Panc1 (cell line): ENCODE measurements at regions not wholly inside any gene's neighbourhood (a gene's known extent, or its start where the extent isn't known, plus 50 kb on each side); places are given as distances from the start of the nearest gene placed in this dataset.
"Not testable (repeated sequence)": the region's sequence is repeated elsewhere in the genome, so short reads cannot be mapped to it uniquely, and the experiment has no call there.

Source experiments
- ATAC-seq: fragments of 200-7000 bp; cut with Tn5 transposase; 2 replicates; pipeline ENCODE4 v1.9.1; 2020; ENCODE audit warnings: mild to moderate bottlenecking, moderate library complexity
- BruUV-seq: library from RNA; stranded (reverse); fragments of 400-500 nt; replicated peaks from 2 replicates; lab custom pipeline; 2021; lab: Mats Ljungman, UMichigan
- CTCF ChIA-PET: fragments of 300-600 bp; sonication (Branson Sonifier 250); formaldehyde crosslinking; loops from one replicate; lab custom pipeline; 2022; ENCODE audit warnings: antibody characterized with exemption; lab: Charles Lee
- POLR2A ChIA-PET: fragments of 300-600 bp; sonication (Branson Sonifier 250); formaldehyde crosslinking; loops from one replicate; lab custom pipeline; 2022; ENCODE audit warnings: antibody characterized with exemption; lab: Charles Lee
- DNase-seq: peaks from one replicate; pipeline ENCODE4 v3.0.0-alpha.2; 2010; ENCODE audit warnings: low read depth, low spot score
- H3K27ac ChIP-seq: 2 replicates; pipeline ENCODE4 v1.5.1; 2011; ENCODE audit warnings: mild to moderate bottlenecking, low read length, inconsistent platforms
- H3K27me3 ChIP-seq: fragments of 200-500 bp; sonication (Bioruptor generic); 2 replicates; pipeline ENCODE4 v1.6.0; 2014; ENCODE audit warnings: low read length, inconsistent platforms; ENCODE audit not compliant: control insufficient read depth, insufficient read depth
- H3K36me3 ChIP-seq: fragments of 200-500 bp; sonication (Bioruptor generic); 2 replicates; pipeline ENCODE4 v1.5.1; 2014; ENCODE audit warnings: inconsistent platforms, mild to moderate bottlenecking, low read length, moderate library complexity; ENCODE audit not compliant: control insufficient read depth, insufficient read depth
- H3K4me1 ChIP-seq: 2 replicates; pipeline ENCODE4 v1.5.1; 2011; ENCODE audit warnings: inconsistent platforms, mild to moderate bottlenecking, low read length, moderate library complexity; ENCODE audit not compliant: control insufficient read depth, insufficient read depth
- H3K4me3 ChIP-seq, 2 experiments: 2 replicates each; pipeline ENCODE4 v1.5.1; 2011 to 2012; ENCODE audit warnings: low read depth in 2 of 2, low read length in 2 of 2, mild to moderate bottlenecking in 2 of 2, inconsistent platforms in 1 of 2, moderate library complexity in 1 of 2
- H3K9me3 ChIP-seq: fragments of 200-500 bp; sonication (Bioruptor generic); 2 replicates; pipeline ENCODE4 v1.5.1; 2014; ENCODE audit warnings: low read depth, mild to moderate bottlenecking, inconsistent platforms, low read length, moderate library complexity; ENCODE audit not compliant: control insufficient read depth, insufficient read depth
- CTCF ChIP-seq: fragments of 450-650 bp; IDR thresholded peaks from 2 replicates; pipeline ENCODE4 v1.5.1; 2017; ENCODE audit warnings: mild to moderate bottlenecking
- POLR2AphosphoS5 ChIP-seq: IDR thresholded peaks from 2 replicates; pipeline ENCODE4 v1.6.1; 2012; ENCODE audit warnings: mild to moderate bottlenecking, low read depth, low read length, moderate library complexity
- REST ChIP-seq, 2 experiments: IDR thresholded peaks; 2 replicates each; pipeline ENCODE4 v1.6.1; 2011 to 2012; ENCODE audit warnings: low read depth in 2 of 2, control low read depth in 1 of 2, low read length in 1 of 2, mild to moderate bottlenecking in 1 of 2, moderate library complexity in 1 of 2; ENCODE audit not compliant: insufficient read depth in 1 of 2
- SIN3A ChIP-seq: IDR thresholded peaks from 2 replicates; pipeline ENCODE4 v1.6.1; 2012; ENCODE audit warnings: low read depth, mild to moderate bottlenecking, low read length, moderate library complexity, borderline replicate concordance; ENCODE audit not compliant: insufficient read depth
- TCF7L2 ChIP-seq: IDR thresholded peaks from 2 replicates; pipeline ENCODE4 v1.6.1; 2011; ENCODE audit warnings: mild to moderate bottlenecking, low read depth, low read length, inconsistent platforms
- in situ Hi-C: cut with HindIII; loops from 2 replicates; pipeline ENCODE4 v1.10.0; 2016; ENCODE audit warnings: low sequenced_read_pairs, low pct_unique_long_range_greater_than_20kb
- intact Hi-C: fragments of 100-400 bp; cut with micrococcal nuclease; formaldehyde crosslinking; loops from one replicate; pipeline ENCODE4 v1.10.0; 2022; ENCODE audit not compliant: unreplicated experiment

GRCh38 chr9:7626571-7627029 lies 173.0 kb downstream of the DMAC1 start:
- POLR2A ChIA-PET, DNase-seq, H3K4me1 ChIP-seq, H3K36me3 ChIP-seq, intact Hi-C loops, H3K27ac ChIP-seq, H3K27me3 ChIP-seq, H3K9me3 ChIP-seq, ATAC-seq, in situ Hi-C loops, H3K4me3 ChIP-seq, CTCF ChIA-PET, BruUV-seq: not testable (repeated sequence)

GRCh38 chr9:7622481-7622880 lies 177.1 kb downstream of the DMAC1 start:
- TF ChIP-seq CTCF (no peak), TCF7L2 (no peak), POLR2AphosphoS5 (no peak), REST (IDR thresholded peaks at IDR 0.05; ENCODE audit: insufficient read depth in 1 of 2, low read depth in 2 of 2, low read length in 1 of 2) (no peak), SIN3A (no peak)
- no peak for ATAC-seq

GRCh38 chr9:7615344-7615743 lies 184.2 kb downstream of the DMAC1 start:
- DNase-seq = no peak
- TF ChIP-seq POLR2AphosphoS5 (no peak), REST (IDR thresholded peaks at IDR 0.05; ENCODE audit: insufficient read depth in 1 of 2, low read depth in 2 of 2, low read length in 1 of 2) (no peak), TCF7L2 (no peak), SIN3A (no peak), CTCF (no peak)
- intact Hi-C loops = no loop called here
- CTCF ChIA-PET = no interaction called here
- no TSS peak for BruUV-seq
- H3K4me3 ChIP-seq = no peak overlapping the region
- H3K27ac ChIP-seq = no peak overlapping the region
- in situ Hi-C loops = no loop called here
- no peaks in the 10 kb centered on the region for H3K27me3 ChIP-seq
- H3K4me1 ChIP-seq = no peaks in the 10 kb centered on the region
- POLR2A ChIA-PET = no interaction called here
- no peak for ATAC-seq
- no peaks in the 10 kb centered on the region for H3K9me3 ChIP-seq
- H3K36me3 ChIP-seq = no peaks in the 10 kb centered on the region

More at GRCh38 chr9:7622481-7622880, 177.1 kb downstream of the DMAC1 start:
- ChIA-PET POLR2A (no interaction called here), CTCF (no interaction called here)
- no TSS peak for BruUV-seq
- no peaks in the 10 kb centered on the region for H3K4me1 ChIP-seq
- H3K9me3 ChIP-seq = no peaks in the 10 kb centered on the region
- in situ Hi-C loops (no loop called here), intact Hi-C loops (no loop called here)
- no peak for DNase-seq
- H3K36me3 ChIP-seq = no peaks in the 10 kb centered on the region
- no peak overlapping the region for H3K27ac ChIP-seq
- H3K27me3 ChIP-seq = no peaks in the 10 kb centered on the region
- no peak overlapping the region for H3K4me3 ChIP-seq
